Mesendoderm (in vitro differentiated cells): ENCODE measurements at regions not wholly inside any gene's neighbourhood (a gene's known extent, or its start where the extent isn't known, plus 50 kb on each side); places are given as distances from the start of the nearest gene placed in this dataset.

Source experiments
- DNase-seq: peaks from one replicate; pipeline ENCODE4 v3.0.0; 2013
- H2AK5ac ChIP-seq: 2 replicates; pipeline ENCODE4 v1.6.1; 2013; ENCODE audit warnings: low read length, inconsistent platforms
- H2BK120ac ChIP-seq: 2 replicates; pipeline ENCODE4 v1.6.1; 2013; ENCODE audit warnings: low read depth, mild to moderate bottlenecking, low read length, moderate library complexity, mixed read lengths
- H2BK15ac ChIP-seq: replicated peaks from 2 replicates; pipeline ENCODE4 v1.6.1; 2013; ENCODE audit warnings: low read depth, mild to moderate bottlenecking, moderate library complexity
- H2BK5ac ChIP-seq: 2 replicates; pipeline ENCODE4 v1.6.1; 2013; ENCODE audit warnings: low read length, inconsistent platforms
- H3K18ac ChIP-seq: 2 replicates; pipeline ENCODE4 v1.6.1; 2013; ENCODE audit warnings: mild to moderate bottlenecking, low read length, mixed read lengths
- H3K23ac ChIP-seq: one replicate; pipeline ENCODE4 v1.6.1; 2013; ENCODE audit warnings: low read length
- H3K27ac ChIP-seq: 2 replicates; pipeline ENCODE4 v1.5.1; 2013; ENCODE audit warnings: low read depth, mild to moderate bottlenecking, inconsistent platforms, low read length, moderate library complexity
- H3K27me3 ChIP-seq: 2 replicates; pipeline ENCODE4 v1.6.1; 2013; ENCODE audit warnings: low read length, control low read depth, mild to moderate bottlenecking, inconsistent platforms; ENCODE audit not compliant: insufficient read depth, poor library complexity
- H3K36me3 ChIP-seq: 2 replicates; pipeline ENCODE4 v1.6.1; 2013; ENCODE audit warnings: low read length, inconsistent platforms; ENCODE audit not compliant: control insufficient read depth, insufficient read depth
- H3K4ac ChIP-seq: one replicate; pipeline ENCODE4 v1.6.1; 2013; ENCODE audit warnings: low read depth, mild to moderate bottlenecking, low read length, moderate library complexity
- H3K4me1 ChIP-seq: 2 replicates; pipeline ENCODE4 v1.6.1; 2013; ENCODE audit warnings: low read depth, low read length, inconsistent platforms; ENCODE audit not compliant: control insufficient read depth
- H3K4me2 ChIP-seq: 2 replicates; pipeline ENCODE4 v1.6.1; 2013; ENCODE audit warnings: low read length
- H3K4me3 ChIP-seq: 2 replicates; pipeline ENCODE4 v1.5.1; 2013; ENCODE audit warnings: mild to moderate bottlenecking, low read length
- H3K56ac ChIP-seq: one replicate; pipeline ENCODE4 v1.6.1; 2013; ENCODE audit warnings: low read length
- H3K79me1 ChIP-seq: 2 replicates; pipeline ENCODE4 v1.6.1; 2013; ENCODE audit warnings: low read length, inconsistent platforms
- H3K79me2 ChIP-seq: 2 replicates; pipeline ENCODE4 v1.6.1; 2013; ENCODE audit warnings: mild to moderate bottlenecking, low read length; ENCODE audit not compliant: control insufficient read depth, insufficient read depth
- H3K9ac ChIP-seq: 2 replicates; pipeline ENCODE4 v1.6.1; 2013; ENCODE audit warnings: low read length, inconsistent platforms
- H4K5ac ChIP-seq: one replicate; pipeline ENCODE4 v1.6.1; 2013; ENCODE audit warnings: low read length
- H4K8ac ChIP-seq: one replicate; pipeline ENCODE4 v1.6.1; 2013; ENCODE audit warnings: low read depth, mild to moderate bottlenecking, control low read depth, low read length, moderate library complexity
- WGBS: extraction: QIAGEN DNeasy Blood & Tissue Kit; methylation state at CpG from one replicate; pipeline ENCODE4 v1.1.7; 2013; ENCODE audit warnings: low lambda C conversion rate, missing lambda C conversion rate; ENCODE audit not compliant: insufficient coverage; ENCODE audit errors: extremely low coverage; 5-methylcytosine and 5-hydroxymethylcytosine counted together

- Histone ChIP-seq H3K27me3 (no peaks in the 10 kb centered on the region), H3K36me3 (no peaks in the 10 kb centered on the region), H4K5ac (no peak overlapping the region), H2AK5ac (no peak overlapping the region), H3K18ac (no peak overlapping the region), H2BK5ac (no peak overlapping the region), H3K27ac (no peak overlapping the region), H3K56ac (no peak overlapping the region), H2BK15ac (no peak overlapping the region), H3K23ac (no peak overlapping the region), H3K4me2 (no peak overlapping the region), H4K8ac (no peak overlapping the region), H3K79me1 (no peaks in the 10 kb centered on the region), H2BK120ac (no peak overlapping the region), H3K79me2 (no peaks in the 10 kb centered on the region), H3K4ac (no peak overlapping the region), H3K4me1 (no peaks in the 10 kb centered on the region), H3K9ac (no peak overlapping the region), H3K4me3 (no peak overlapping the region)
- no CpG with 5 or more reads among the region's 1 CpG for WGBS
- DNase-seq = no peak
Measured at GRCh38 chr1:60146884-60147283, 73.3 kb upstream of the C1orf87 start.

- H3K27me3 ChIP-seq = no peaks in the 10 kb centered on the region
- H3K4me3 ChIP-seq = no peak overlapping the region
- WGBS = 100% methylated on average over 1 of the region's 1 CpG
- H2AK5ac ChIP-seq = no peak overlapping the region
- H3K4me1 ChIP-seq = no peaks in the 10 kb centered on the region
- H2BK120ac ChIP-seq = no peak overlapping the region
- H2BK15ac ChIP-seq = no peak overlapping the region
- H4K8ac ChIP-seq = no peak overlapping the region
- H3K56ac ChIP-seq = no peak overlapping the region
- H4K5ac ChIP-seq = no peak overlapping the region
- H3K4me2 ChIP-seq = no peak overlapping the region
- no peak overlapping the region for H3K9ac ChIP-seq
- no peak overlapping the region for H3K27ac ChIP-seq
- no peak overlapping the region for H3K4ac ChIP-seq
- H3K36me3 ChIP-seq = no peaks in the 10 kb centered on the region
- H2BK5ac ChIP-seq = no peak overlapping the region
- H3K23ac ChIP-seq = no peak overlapping the region
- H3K18ac ChIP-seq = no peak overlapping the region
- H3K79me1 ChIP-seq = no peaks in the 10 kb centered on the region
- H3K79me2 ChIP-seq = no peaks in the 10 kb centered on the region
- DNase-seq = no peak
Measured at GRCh38 chr1:60145771-60146170, 72.2 kb upstream of the C1orf87 start.

GRCh38 chr1:60141743-60142142 is 68.2 kb upstream of the C1orf87 start:
- H2BK15ac ChIP-seq = no peak overlapping the region
- no peak overlapping the region for H3K18ac ChIP-seq
- no peak overlapping the region for H3K56ac ChIP-seq
- H2BK120ac ChIP-seq = no peak overlapping the region
- no peaks in the 10 kb centered on the region for H3K79me2 ChIP-seq
- no peaks in the 10 kb centered on the region for H3K36me3 ChIP-seq
- H2BK5ac ChIP-seq = no peak overlapping the region
- no peaks in the 10 kb centered on the region for H3K27me3 ChIP-seq
- no peak overlapping the region for H3K27ac ChIP-seq
- no peak overlapping the region for H3K4ac ChIP-seq
- no peak overlapping the region for H3K23ac ChIP-seq
- no peak overlapping the region for H3K9ac ChIP-seq
- H3K4me2 ChIP-seq = no peak overlapping the region
- H3K79me1 ChIP-seq = no peaks in the 10 kb centered on the region
- no peak overlapping the region for H4K5ac ChIP-seq
- no peak for DNase-seq
- no peak overlapping the region for H3K4me3 ChIP-seq
- H2AK5ac ChIP-seq = no peak overlapping the region
- no CpG with 5 or more reads among the region's 1 CpG for WGBS
- H3K4me1 ChIP-seq = no peaks in the 10 kb centered on the region
- no peak overlapping the region for H4K8ac ChIP-seq

- H3K9ac ChIP-seq = no peak overlapping the region
- H3K79me2 ChIP-seq = no peaks in the 10 kb centered on the region
- H3K79me1 ChIP-seq = no peaks in the 10 kb centered on the region
- no CpG with 5 or more reads among the region's 4 CpGs for WGBS
- no peak overlapping the region for H3K56ac ChIP-seq
- DNase-seq = no peak
- H4K8ac ChIP-seq = no peak overlapping the region
- no peak overlapping the region for H2AK5ac ChIP-seq
- H3K4me1 ChIP-seq = no peaks in the 10 kb centered on the region
- H2BK120ac ChIP-seq = no peak overlapping the region
- no peak overlapping the region for H3K4me3 ChIP-seq
- H3K27ac ChIP-seq = no peak overlapping the region
- H3K18ac ChIP-seq = no peak overlapping the region
- no peak overlapping the region for H3K4me2 ChIP-seq
- H2BK15ac ChIP-seq = no peak overlapping the region
- no peaks in the 10 kb centered on the region for H3K27me3 ChIP-seq
- no peak overlapping the region for H2BK5ac ChIP-seq
- H3K23ac ChIP-seq = no peak overlapping the region
- H4K5ac ChIP-seq = no peak overlapping the region
- H3K36me3 ChIP-seq = no peaks in the 10 kb centered on the region
- H3K4ac ChIP-seq = no peak overlapping the region
Measured at GRCh38 chr1:60141276-60141675, 67.7 kb upstream of the C1orf87 start.

- no peaks in the 10 kb centered on the region for H3K36me3 ChIP-seq
- no peak overlapping the region for H3K4me3 ChIP-seq
- no CpG with 5 or more reads among the region's 2 CpGs for WGBS
- no peak overlapping the region for H3K23ac ChIP-seq
- no peak overlapping the region for H3K4ac ChIP-seq
- H2BK120ac ChIP-seq = no peak overlapping the region
- no peak overlapping the region for H2AK5ac ChIP-seq
- H3K4me1 ChIP-seq = no peaks in the 10 kb centered on the region
- no peak overlapping the region for H4K8ac ChIP-seq
- H3K4me2 ChIP-seq = no peak overlapping the region
- no peak overlapping the region for H3K9ac ChIP-seq
- DNase-seq = no peak
- no peaks in the 10 kb centered on the region for H3K79me2 ChIP-seq
- H4K5ac ChIP-seq = no peak overlapping the region
- H2BK5ac ChIP-seq = no peak overlapping the region
- no peak overlapping the region for H3K56ac ChIP-seq
- H3K27ac ChIP-seq = no peak overlapping the region
- no peaks in the 10 kb centered on the region for H3K79me1 ChIP-seq
- no peak overlapping the region for H3K18ac ChIP-seq
- no peaks in the 10 kb centered on the region for H3K27me3 ChIP-seq
- H2BK15ac ChIP-seq = no peak overlapping the region
Measured at GRCh38 chr1:60137406-60137805, 63.8 kb upstream of the C1orf87 start.

- H2BK120ac ChIP-seq = no peak overlapping the region
- no peak overlapping the region for H3K9ac ChIP-seq
- no peaks in the 10 kb centered on the region for H3K79me2 ChIP-seq
- WGBS = no CpG with 5 or more reads among the region's 1 CpG
- no peak overlapping the region for H3K4ac ChIP-seq
- no peak overlapping the region for H2AK5ac ChIP-seq
- no peak overlapping the region for H3K4me2 ChIP-seq
- DNase-seq = no peak
- no peaks in the 10 kb centered on the region for H3K36me3 ChIP-seq
- H3K27me3 ChIP-seq = no peaks in the 10 kb centered on the region
- H4K5ac ChIP-seq = no peak overlapping the region
- no peaks in the 10 kb centered on the region for H3K4me1 ChIP-seq
- H3K27ac ChIP-seq = no peak overlapping the region
- no peak overlapping the region for H3K56ac ChIP-seq
- no peak overlapping the region for H3K4me3 ChIP-seq
- no peak overlapping the region for H3K23ac ChIP-seq
- no peak overlapping the region for H2BK5ac ChIP-seq
- H3K79me1 ChIP-seq = no peaks in the 10 kb centered on the region
- no peak overlapping the region for H4K8ac ChIP-seq
- H3K18ac ChIP-seq = no peak overlapping the region
- no peak overlapping the region for H2BK15ac ChIP-seq
Measured at GRCh38 chr1:60136395-60136794, 62.8 kb upstream of the C1orf87 start.
